ENCODE measurements at regions not wholly inside any gene's neighbourhood (a gene's known extent, or its start where the extent isn't known, plus 50 kb on each side); places are given as distances from the start of the nearest gene placed in this dataset.

- Histone ChIP-seq H3K9ac (no peak overlapping the region), H3K79me2 (no peaks in the 10 kb centered on the region), H3K27me3 (ENCODE audit: control insufficient read depth, insufficient read depth, low read length) (no peaks in the 10 kb centered on the region), H3K4me3 (ENCODE audit: low read depth, low read length) (no peak overlapping the region), H3K4me1 (no peaks in the 10 kb centered on the region), H3K36me3 (ENCODE audit: control insufficient read depth, insufficient read depth, low read length) (no peaks in the 10 kb centered on the region), H3K27ac (no peak overlapping the region), H3K4me2 (ENCODE audit: low read length) (no peak overlapping the region), H2AFZ (no peak overlapping the region), H3K9me3 (ENCODE audit: control insufficient read depth, low read length) (no peaks in the 10 kb centered on the region)
- TF ChIP-seq CTCF (IDR thresholded peaks at IDR 0.05) = no peak
Observed at GRCh38 chr13:70622796-70623195, 514.5 kb upstream of the KLHL1 start.

- no peaks in the 10 kb centered on the region for H3K9me3 ChIP-seq (ENCODE audit: control insufficient read depth, low read length)
- H3K27me3 ChIP-seq (ENCODE audit: control insufficient read depth, insufficient read depth, low read length) = no peaks in the 10 kb centered on the region
- H3K79me2 ChIP-seq = no peaks in the 10 kb centered on the region
- H3K9ac ChIP-seq = no peak overlapping the region
- no peaks in the 10 kb centered on the region for H3K36me3 ChIP-seq (ENCODE audit: control insufficient read depth, insufficient read depth, low read length)
- H2AFZ ChIP-seq = no peak overlapping the region
- no peak overlapping the region for H3K27ac ChIP-seq
- H3K4me1 ChIP-seq = no peaks in the 10 kb centered on the region
- H3K4me2 ChIP-seq (ENCODE audit: low read length) = no peak overlapping the region
- no peak overlapping the region for H3K4me3 ChIP-seq (ENCODE audit: low read depth, low read length)
- no peak for TF ChIP-seq CTCF (IDR thresholded peaks at IDR 0.05)
Observed at GRCh38 chr13:70619936-70620335, 511.7 kb upstream of the KLHL1 start.

GRCh38 chr13:70616847-70617246 lies 508.6 kb upstream of the KLHL1 start:
- no peak for TF ChIP-seq CTCF (IDR thresholded peaks at IDR 0.05)
- Histone ChIP-seq H3K27me3 (ENCODE audit: control insufficient read depth, insufficient read depth, low read length) (no peaks in the 10 kb centered on the region), H3K9ac (no peak overlapping the region), H3K36me3 (ENCODE audit: control insufficient read depth, insufficient read depth, low read length) (no peaks in the 10 kb centered on the region), H3K9me3 (ENCODE audit: control insufficient read depth, low read length) (no peaks in the 10 kb centered on the region), H3K4me3 (ENCODE audit: low read depth, low read length) (no peak overlapping the region), H3K4me2 (ENCODE audit: low read length) (no peak overlapping the region), H3K27ac (no peak overlapping the region), H3K79me2 (no peaks in the 10 kb centered on the region), H2AFZ (no peak overlapping the region), H3K4me1 (no peaks in the 10 kb centered on the region)

- Histone ChIP-seq H3K4me3 (ENCODE audit: low read depth, low read length) (no peak overlapping the region), H3K4me1 (no peaks in the 10 kb centered on the region), H3K36me3 (ENCODE audit: control insufficient read depth, insufficient read depth, low read length) (no peaks in the 10 kb centered on the region), H3K27me3 (ENCODE audit: control insufficient read depth, insufficient read depth, low read length) (no peaks in the 10 kb centered on the region), H3K27ac (no peak overlapping the region), H3K9ac (no peak overlapping the region), H2AFZ (no peak overlapping the region), H3K4me2 (ENCODE audit: low read length) (no peak overlapping the region), H3K9me3 (ENCODE audit: control insufficient read depth, low read length) (no peaks in the 10 kb centered on the region), H3K79me2 (no peaks in the 10 kb centered on the region)
- TF ChIP-seq CTCF (IDR thresholded peaks at IDR 0.05) = no peak
Observed at GRCh38 chr13:70613295-70613694, 505.0 kb upstream of the KLHL1 start.

- H2AFZ ChIP-seq = no peak overlapping the region
- H3K36me3 ChIP-seq (ENCODE audit: control insufficient read depth, insufficient read depth, low read length) = no peaks in the 10 kb centered on the region
- no peak overlapping the region for H3K9ac ChIP-seq
- H3K4me2 ChIP-seq (ENCODE audit: low read length) = no peak overlapping the region
- no peaks in the 10 kb centered on the region for H3K79me2 ChIP-seq
- no peaks in the 10 kb centered on the region for H3K9me3 ChIP-seq (ENCODE audit: control insufficient read depth, low read length)
- no peak overlapping the region for H3K4me3 ChIP-seq (ENCODE audit: low read depth, low read length)
- no peak overlapping the region for H3K27ac ChIP-seq
- no peaks in the 10 kb centered on the region for H3K27me3 ChIP-seq (ENCODE audit: control insufficient read depth, insufficient read depth, low read length)
- H3K4me1 ChIP-seq = no peaks in the 10 kb centered on the region
- TF ChIP-seq CTCF (IDR thresholded peaks at IDR 0.05) = no peak
Observed at GRCh38 chr13:70612881-70613280, 504.6 kb upstream of the KLHL1 start.

Data from parathyroid adenoma (tissue), 2 donors.